Upper lobe of left lung (tissue), 6 donors: ENCODE measurements at regions not wholly inside any gene's neighbourhood (a gene's known extent, or its start where the extent isn't known, plus 50 kb on each side); places are given as distances from the start of the nearest gene placed in this dataset.

Experiments used
- ATAC-seq, 2 donors: fragments of 200-7000 bp; cut with Tn5 transposase; one replicate each; pipeline ENCODE4 v1.9.1; 2022; ENCODE audit warnings: mild to moderate bottlenecking in 2 of 2, moderate library complexity in 2 of 2; ENCODE audit not compliant: low FRiP score in 2 of 2
- DNase-seq, 2 donors: peaks; one replicate each; pipeline ENCODE4 v3.0.0-alpha.2; 2019 to 2020
- H3K27ac ChIP-seq, 4 donors: fragments of 200-600 bp; sonication (generic); one replicate each; pipeline ENCODE4 v1.5.1; 2016 to 2019
- H3K27me3 ChIP-seq, 4 donors: fragments of 200-600 bp; sonication (generic); one replicate each; pipeline ENCODE4 v1.5.1; 2017 to 2019
- H3K36me3 ChIP-seq, 4 donors: fragments of 200-600 bp; sonication (generic); one replicate each; pipeline ENCODE4 v1.5.1; 2016 to 2019
- H3K4me1 ChIP-seq, 4 donors: fragments of 200-600 bp; sonication (generic); one replicate each; pipeline ENCODE4 v1.5.1; 2018 to 2019
- H3K4me3 ChIP-seq, 4 donors: fragments of 200-600 bp; sonication (generic); one replicate each; pipeline ENCODE4 v1.5.1; 2017 to 2019; ENCODE audit warnings: mild to moderate bottlenecking in 2 of 4, moderate library complexity in 1 of 4
- H3K9me3 ChIP-seq, 4 donors: fragments of 200-600 bp; sonication (generic); one replicate each; pipeline ENCODE4 v1.5.1; 2018 to 2019
- EP300 ChIP-seq, 4 donors: sonication (generic); formaldehyde crosslinking; IDR thresholded peaks; one replicate each; pipeline ENCODE4 v1.5.1; 2017; ENCODE audit warnings: antibody characterized with exemption in 4 of 4, control low read depth in 2 of 4
- POLR2A ChIP-seq, 4 donors: fragments of 450-650 bp; IDR thresholded peaks; one replicate each; pipeline ENCODE4 v1.5.1; 2016 to 2017; ENCODE audit warnings: antibody characterized with exemption in 4 of 4, mild to moderate bottlenecking in 2 of 4
- POLR2AphosphoS5 ChIP-seq, 2 donors: sonication (generic); formaldehyde crosslinking; IDR thresholded peaks; one replicate each; pipeline ENCODE4 v1.5.1; 2017; ENCODE audit warnings: antibody characterized with exemption in 2 of 2
- WGBS, 2 donors: methylation state at CpG; one replicate each; pipeline ENCODE4 v1.1.5; 2017 to 2018; 5-methylcytosine and 5-hydroxymethylcytosine counted together
- TF ChIP-seq, protein P1 (sequence below), 6 experiments: fragments of 450-650 bp in 4 of 6; fragments of 200-600 bp in 2 of 6; sonication (generic) in 2 of 6; IDR thresholded peaks; one replicate each; pipeline ENCODE4 v1.5.1; 2016 to 2019; ENCODE audit warnings: antibody characterized with exemption in 6 of 6
- donor health status: DM: no; HTN: no; CAD: no; lungs with moderate emphysema.
- donor health status: DM: no; HTN: yes; CAD: no; lungs with severe emphysema.

DNA sequence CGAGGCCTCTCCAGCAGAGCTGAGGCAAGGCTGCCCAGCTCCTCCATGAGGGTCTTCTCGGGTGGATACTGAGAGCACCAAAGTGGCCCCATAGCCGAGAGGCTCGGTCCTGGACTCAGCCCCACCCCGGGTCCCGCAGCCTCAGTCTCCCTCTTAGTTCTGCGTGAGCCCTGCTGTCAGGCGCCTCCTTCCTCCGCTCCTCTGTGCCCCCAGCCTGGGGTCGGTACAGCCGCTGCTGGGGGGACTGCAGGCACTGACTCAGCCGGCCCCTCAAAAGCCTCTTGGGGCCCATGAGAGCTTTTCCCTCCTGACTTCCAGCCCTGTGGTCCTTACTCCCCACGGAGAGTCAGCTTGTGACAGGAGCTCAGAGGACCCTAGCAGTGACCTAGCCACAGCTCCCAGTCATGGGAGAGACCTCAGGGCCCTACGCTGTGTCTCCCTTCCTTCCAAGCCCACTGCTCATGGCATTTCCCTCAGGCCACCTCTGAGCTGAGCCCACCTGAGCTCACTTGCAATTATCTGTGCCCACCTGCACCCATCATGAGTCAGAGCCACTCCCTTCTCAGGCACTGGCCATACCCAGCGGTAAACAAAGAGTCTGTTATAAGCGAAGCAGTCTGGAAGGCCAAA is 295.0 kb upstream of the RTL1 start:
- H3K4me1 ChIP-seq, result no peaks in the 10 kb centered on the region
- TF ChIP-seq, protein P1, sequence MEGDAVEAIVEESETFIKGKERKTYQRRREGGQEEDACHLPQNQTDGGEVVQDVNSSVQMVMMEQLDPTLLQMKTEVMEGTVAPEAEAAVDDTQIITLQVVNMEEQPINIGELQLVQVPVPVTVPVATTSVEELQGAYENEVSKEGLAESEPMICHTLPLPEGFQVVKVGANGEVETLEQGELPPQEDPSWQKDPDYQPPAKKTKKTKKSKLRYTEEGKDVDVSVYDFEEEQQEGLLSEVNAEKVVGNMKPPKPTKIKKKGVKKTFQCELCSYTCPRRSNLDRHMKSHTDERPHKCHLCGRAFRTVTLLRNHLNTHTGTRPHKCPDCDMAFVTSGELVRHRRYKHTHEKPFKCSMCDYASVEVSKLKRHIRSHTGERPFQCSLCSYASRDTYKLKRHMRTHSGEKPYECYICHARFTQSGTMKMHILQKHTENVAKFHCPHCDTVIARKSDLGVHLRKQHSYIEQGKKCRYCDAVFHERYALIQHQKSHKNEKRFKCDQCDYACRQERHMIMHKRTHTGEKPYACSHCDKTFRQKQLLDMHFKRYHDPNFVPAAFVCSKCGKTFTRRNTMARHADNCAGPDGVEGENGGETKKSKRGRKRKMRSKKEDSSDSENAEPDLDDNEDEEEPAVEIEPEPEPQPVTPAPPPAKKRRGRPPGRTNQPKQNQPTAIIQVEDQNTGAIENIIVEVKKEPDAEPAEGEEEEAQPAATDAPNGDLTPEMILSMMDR (IDR thresholded peaks at IDR 0.05), result no peak
- ATAC-seq, result no peak

GRCh38 chr14:101199028-101199770 is 295.7 kb upstream of the RTL1 start:
- no peaks in the 10 kb centered on the region for H3K4me1 ChIP-seq
- no peaks in the 10 kb centered on the region for H3K9me3 ChIP-seq
- 85 to 88% methylated on average over 16 to 17 of the region's 17 CpGs for WGBS, 2 donors
- no peaks in the 10 kb centered on the region for H3K27me3 ChIP-seq
- no peak overlapping the region for H3K27ac ChIP-seq
- DNase-seq (peak in 1 of 2 donors; percentile 5), ATAC-seq (no peak)
- H3K36me3 ChIP-seq, result no peaks in the 10 kb centered on the region
- no peak for TF ChIP-seq EP300 (IDR thresholded peaks at IDR 0.05)
- TF ChIP-seq POLR2AphosphoS5 (IDR thresholded peaks at IDR 0.05), result no peak
- TF ChIP-seq POLR2A (IDR thresholded peaks at IDR 0.05), result no peak
- TF ChIP-seq, protein P1 (IDR thresholded peaks at IDR 0.05), result no peak
- H3K4me3 ChIP-seq, result no peak overlapping the region

More for the DNA sequence above, 295.0 kb upstream of the RTL1 start:
- Histone ChIP-seq H3K9me3 (no peaks in the 10 kb centered on the region), H3K27me3 (no peaks in the 10 kb centered on the region), H3K27ac (no peak overlapping the region), H3K4me3 (no peak overlapping the region), H3K36me3 (no peaks in the 10 kb centered on the region)
- 87 to 94% methylated on average over 10 to 15 of the region's 16 CpGs for WGBS, 2 donors
- peak; percentile 19 to 64 for DNase-seq

- H3K4me1 ChIP-seq, result no peaks in the 10 kb centered on the region
- peak in 1 of 2 donors; percentile 3 for DNase-seq
Measured at GRCh38 chr14:101200008-101200649, 296.6 kb upstream of the RTL1 start.

GRCh38 chr14:101200650-101201516 is 297.4 kb upstream of the RTL1 start:
- ATAC-seq, result no peak
- DNase-seq, result peak in 1 of 2 donors; percentile 14
- H3K4me3 ChIP-seq, result no peak overlapping the region
- peaks cover 0 to 7% (median 0%) of the 10 kb centered on the region in 4 donors for H3K9me3 ChIP-seq
- no peaks in the 10 kb centered on the region for H3K4me1 ChIP-seq
- no peak overlapping the region for H3K27ac ChIP-seq
- TF ChIP-seq, protein P1 (IDR thresholded peaks at IDR 0.05), result no peak
- no peak for TF ChIP-seq POLR2A (IDR thresholded peaks at IDR 0.05)
- TF ChIP-seq POLR2AphosphoS5 (IDR thresholded peaks at IDR 0.05), result no peak
- TF ChIP-seq EP300 (IDR thresholded peaks at IDR 0.05), result no peak
- WGBS, 2 donors, result 86 to 90% methylated on average over 11 to 12 of the region's 12 CpGs
- no peaks in the 10 kb centered on the region for H3K27me3 ChIP-seq
- no peaks in the 10 kb centered on the region for H3K36me3 ChIP-seq

More at GRCh38 chr14:101200008-101200649, 296.6 kb upstream of the RTL1 start:
- no peaks in the 10 kb centered on the region for H3K36me3 ChIP-seq
- H3K27me3 ChIP-seq, result no peaks in the 10 kb centered on the region
- TF ChIP-seq POLR2AphosphoS5 (IDR thresholded peaks at IDR 0.05) (no peak), POLR2A (IDR thresholded peaks at IDR 0.05) (no peak), EP300 (IDR thresholded peaks at IDR 0.05) (no peak)
- TF ChIP-seq, protein P1 (IDR thresholded peaks at IDR 0.05), result no peak
- ATAC-seq, result no peak
- H3K4me3 ChIP-seq, result no peak overlapping the region
- no peak overlapping the region for H3K27ac ChIP-seq
- H3K9me3 ChIP-seq, result no peaks in the 10 kb centered on the region
- WGBS, 2 donors, result 90% methylated on average over 13 of the region's 13 CpGs
